WTC11 (cell line): ENCODE measurements at regions not wholly inside any gene's neighbourhood (a gene's known extent, or its start where the extent isn't known, plus 50 kb on each side); places are given as distances from the start of the nearest gene placed in this dataset.

Experiments used
- ATAC-seq: fragments of 200-7000 bp; cut with Tn5 transposase; 2 replicates; pipeline ENCODE4 v1.10.0; 2021; ENCODE audit warnings: mild to moderate bottlenecking, moderate library complexity
- CTCF ChIA-PET: fragments of 300-600 bp; sonication (Branson Sonifier 250); formaldehyde crosslinking; loops from one replicate; lab custom pipeline; 2021; ENCODE audit warnings: antibody characterized with exemption; lab: Charles Lee
- POLR2A ChIA-PET: fragments of 350-600 bp; sonication (Branson Sonifier 250); formaldehyde crosslinking; loops from one replicate; lab custom pipeline; 2021; ENCODE audit warnings: antibody characterized with exemption; lab: Charles Lee
- DNase-seq: peaks from one replicate; pipeline ENCODE4 v3.0.0; 2021; ENCODE audit warnings: low spot score
- H3K27ac Mint-ChIP-seq: 2 replicates; pipeline ENCODE4 v1.8.0; 2021; ENCODE audit warnings: mixed read lengths
- H3K27me3 Mint-ChIP-seq: 2 replicates; pipeline ENCODE4 v1.8.0; 2021; ENCODE audit warnings: low read depth, mild to moderate bottlenecking, moderate library complexity, mixed read lengths
- H3K36me3 Mint-ChIP-seq: 2 replicates; pipeline ENCODE4 v1.8.0; 2021; ENCODE audit warnings: mixed read lengths
- H3K4me1 Mint-ChIP-seq: 2 replicates; pipeline ENCODE4 v1.8.0; 2022; ENCODE audit warnings: mixed read lengths
- H3K4me3 Mint-ChIP-seq: 2 replicates; pipeline ENCODE4 v1.8.0; 2021; ENCODE audit warnings: mild to moderate bottlenecking, moderate library complexity, mixed read lengths
- H3K9me3 Mint-ChIP-seq: 2 replicates; pipeline ENCODE4 v1.8.0; 2021; ENCODE audit warnings: mixed read lengths
- ATF3 ChIP-seq: sonication (generic); formaldehyde crosslinking; conservative IDR thresholded peaks from 2 replicates; pipeline ENCODE4 v1.8.1; 2022; ENCODE audit warnings: mild to moderate bottlenecking, missing genetic modification reagents
- CBFB ChIP-seq: sonication (generic); formaldehyde crosslinking; IDR thresholded peaks from 2 replicates; pipeline ENCODE4 v1.8.1; 2022; ENCODE audit warnings: mild to moderate bottlenecking, low read depth, missing genetic modification reagents
- CREM ChIP-seq: sonication (generic); formaldehyde crosslinking; IDR thresholded peaks from 2 replicates; pipeline ENCODE4 v1.8.1; 2022; ENCODE audit warnings: mild to moderate bottlenecking, missing genetic modification reagents, moderate library complexity
- CTCF ChIP-seq: fragments of 200-600 bp; IDR thresholded peaks from 2 replicates; pipeline ENCODE4 v1.8.0; 2022; ENCODE audit warnings: antibody characterized with exemption
- ESRRA ChIP-seq: sonication (generic); formaldehyde crosslinking; IDR thresholded peaks from 2 replicates; pipeline ENCODE4 v1.8.1; 2022; ENCODE audit warnings: mild to moderate bottlenecking, missing genetic modification reagents, borderline replicate concordance
- FOXJ3 ChIP-seq: sonication (generic); formaldehyde crosslinking; IDR thresholded peaks from 2 replicates; pipeline ENCODE4 v1.9.0; 2021; ENCODE audit warnings: missing genetic modification reagents, mild to moderate bottlenecking, borderline replicate concordance
- FOXK1 ChIP-seq: sonication (generic); formaldehyde crosslinking; IDR thresholded peaks from 2 replicates; pipeline ENCODE4 v1.8.0; 2022; ENCODE audit warnings: mild to moderate bottlenecking, moderate library complexity, missing genetic modification reagents
- FOXP1 ChIP-seq: sonication (generic); formaldehyde crosslinking; IDR thresholded peaks from 2 replicates; pipeline ENCODE4 v1.8.0; 2022; ENCODE audit warnings: missing genetic modification reagents, mild to moderate bottlenecking, moderate library complexity, borderline replicate concordance
- MAX ChIP-seq: sonication (generic); formaldehyde crosslinking; IDR thresholded peaks from 2 replicates; pipeline ENCODE4 v1.8.0; 2022; ENCODE audit warnings: mild to moderate bottlenecking, missing genetic modification reagents
- NFE2L1 ChIP-seq: sonication (generic); formaldehyde crosslinking; IDR thresholded peaks from 2 replicates; pipeline ENCODE4 v1.8.1; 2023; ENCODE audit warnings: missing genetic modification reagents
- OVOL2 ChIP-seq: fragments of 250-450 bp; sonication (Bioruptor Pico); IDR thresholded peaks from 2 replicates; pipeline ENCODE4 v1.9.0; 2021; ENCODE audit warnings: mild to moderate bottlenecking, borderline replicate concordance
- RORB ChIP-seq: fragments of 250-450 bp; sonication (Bioruptor Pico); IDR thresholded peaks from 2 replicates; pipeline ENCODE4 v1.9.0; 2021; ENCODE audit warnings: mild to moderate bottlenecking
- SOX15 ChIP-seq: fragments of 250-450 bp; sonication (Bioruptor Pico); IDR thresholded peaks from 2 replicates; pipeline ENCODE4 v1.9.0; 2021; ENCODE audit warnings: mild to moderate bottlenecking
- STAT6 ChIP-seq: sonication (generic); formaldehyde crosslinking; conservative IDR thresholded peaks from 2 replicates; pipeline ENCODE4 v1.8.1; 2023; ENCODE audit warnings: mild to moderate bottlenecking, low read depth, missing genetic modification reagents, moderate library complexity
- TEAD1 ChIP-seq: sonication (generic); formaldehyde crosslinking; IDR thresholded peaks from 2 replicates; pipeline ENCODE4 v1.8.0; 2022; ENCODE audit warnings: mild to moderate bottlenecking, missing genetic modification reagents
- ZMAT4 ChIP-seq: fragments of 250-450 bp; sonication (Bioruptor Pico); IDR thresholded peaks from 2 replicates; pipeline ENCODE4 v1.9.0; 2021; ENCODE audit warnings: mild to moderate bottlenecking
- ZNF263 ChIP-seq: sonication (generic); formaldehyde crosslinking; IDR thresholded peaks from 2 replicates; pipeline ENCODE4 v1.8.1; 2022; ENCODE audit warnings: low read depth, mild to moderate bottlenecking, moderate library complexity, missing genetic modification reagents
- ZNF416 ChIP-seq: fragments of 250-450 bp; sonication (Bioruptor Pico); IDR thresholded peaks from 2 replicates; pipeline ENCODE4 v1.9.0; 2021; ENCODE audit warnings: mild to moderate bottlenecking, inconsistent platforms
- ZNF512 ChIP-seq: sonication (generic); formaldehyde crosslinking; IDR thresholded peaks from 2 replicates; pipeline ENCODE4 v1.8.1; 2022; ENCODE audit warnings: missing genetic modification reagents, borderline replicate concordance

- TF ChIP-seq TEAD1 (no peak), MAX (CRISPR knock-in tag) (no peak)
These were observed 1061.9 kb downstream of the FSTL5 start (continued) for GRCh38 chr4:161101881-161102280.

- no peaks in the 10 kb centered on the region for H3K4me1 Mint-ChIP-seq
These were observed 1066.0 kb downstream of the FSTL5 start for GRCh38 chr4:161097821-161098220.

GRCh38 chr4:161061046-161061445 is 1102.8 kb downstream of the FSTL5 start:
- H3K27me3 Mint-ChIP-seq = no peaks in the 10 kb centered on the region; the same call in 1 of the 2 replicates
- no peak for DNase-seq
- no peak for TF ChIP-seq ZNF416 (CRISPR knock-in tag)
- TF ChIP-seq ATF3 (CRISPR knock-in tag) = no peak
- no peak for TF ChIP-seq STAT6 (CRISPR knock-in tag)
- no peak for TF ChIP-seq CREM (CRISPR knock-in tag)
- no peak for TF ChIP-seq ZNF263 (CRISPR knock-in tag)
- TF ChIP-seq RORB = no peak
- TF ChIP-seq ZMAT4 (CRISPR knock-in tag) = no peak
- TF ChIP-seq FOXJ3 = no peak
- no peak for TF ChIP-seq CBFB (CRISPR knock-in tag)
- TF ChIP-seq, all 79 proteins: peak for 0
- ChIA-PET CTCF (no interaction called here), POLR2A (no interaction called here)
- Mint-ChIP-seq H3K9me3 (no peaks in the 10 kb centered on the region), H3K27ac (no peak overlapping the region), H3K4me1 (no peaks in the 10 kb centered on the region), H3K36me3 (no peaks in the 10 kb centered on the region), H3K4me3 (no peak overlapping the region)
- ATAC-seq = no peak

More at GRCh38 chr4:161097821-161098220, 1066.0 kb downstream of the FSTL5 start:
- ChIA-PET POLR2A (no interaction called here), CTCF (interaction anchor here (1.2 kb wide), 1 partner anchor 24 kb away, joined by 4 read pairs; no protein-coding TSS in a partner anchor)
- no peaks in the 10 kb centered on the region for H3K27me3 Mint-ChIP-seq
- ATAC-seq = no peak
- no peak overlapping the region for H3K27ac Mint-ChIP-seq
- no peaks in the 10 kb centered on the region for H3K9me3 Mint-ChIP-seq
- no peak for TF ChIP-seq ESRRA (CRISPR knock-in tag)
- TF ChIP-seq ZNF512 (CRISPR knock-in tag) = no peak
- no peak for TF ChIP-seq FOXP1
- no peak for TF ChIP-seq FOXK1
- no peak for TF ChIP-seq NFE2L1
- TF ChIP-seq ATF3 (CRISPR knock-in tag) = no peak
- no peak for TF ChIP-seq CTCF
- no peak for TF ChIP-seq SOX15 (CRISPR knock-in tag)
- no peak for TF ChIP-seq OVOL2
- no peak for DNase-seq
- H3K36me3 Mint-ChIP-seq = no peaks in the 10 kb centered on the region
- no peak overlapping the region for H3K4me3 Mint-ChIP-seq
